H54 (cell line): ENCODE measurements at regions not wholly inside any gene's neighbourhood (a gene's known extent, or its start where the extent isn't known, plus 50 kb on each side); places are given as distances from the start of the nearest gene placed in this dataset.
"Not testable (repeated sequence)": the region's sequence is repeated elsewhere in the genome, so short reads cannot be mapped to it uniquely, and the experiment has no call there.

Experiments
- DNase-seq: peaks from one replicate; pipeline ENCODE4 v3.0.0; 2011; ENCODE audit warnings: low spot score, mixed read lengths; ENCODE audit not compliant: insufficient read length
- FAIRE-seq: peaks from 3 replicates; lab custom pipeline; 2011; peaks lifted over from hg19 to GRCh38; lab: Jason Lieb, UNC
- POLR2A ChIP-seq: IDR thresholded peaks from 2 replicates; pipeline ENCODE4 v1.6.1; 2011; ENCODE audit warnings: low read depth, mild to moderate bottlenecking, low read length

GRCh38 chr16:21487956-21488355 lies 111.4 kb upstream of the METTL9 start:
- FAIRE-seq, DNase-seq: not testable (repeated sequence)

- DNase-seq, FAIRE-seq: not testable (repeated sequence)
Observed at GRCh38 chr16:21499046-21499445, 100.3 kb upstream of the METTL9 start.

GRCh38 chr16:21501223-21501868 lies 98.0 kb upstream of the METTL9 start:
- FAIRE-seq: not testable (repeated sequence)

GRCh38 chr16:21501869-21502667 lies 97.3 kb upstream of the METTL9 start:
- DNase-seq (peak; percentile 77), FAIRE-seq (peak; percentile 89)
- peak; percentile 77 for TF ChIP-seq POLR2A

More at GRCh38 chr16:21501223-21501868, 98.0 kb upstream of the METTL9 start:
- DNase-seq: not testable (repeated sequence)

DNA sequence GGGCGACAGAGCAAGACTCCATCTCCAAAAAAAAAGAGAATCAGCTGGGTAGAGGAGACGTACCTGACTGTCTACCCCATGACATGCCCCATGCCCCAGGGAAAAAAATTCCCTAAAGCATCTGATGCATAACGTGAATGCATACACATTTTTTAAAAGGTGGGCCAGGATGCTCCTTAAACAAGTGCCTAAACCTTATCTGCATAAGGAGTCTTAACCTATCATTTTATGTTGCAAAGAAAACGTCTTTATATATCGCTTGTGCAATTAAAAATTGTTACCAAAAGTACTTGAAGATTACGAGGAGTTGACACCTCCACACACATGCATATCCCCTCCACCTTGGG lies 95.8 kb upstream of the METTL9 start:
- not testable (repeated sequence) for FAIRE-seq, DNase-seq

DNA sequence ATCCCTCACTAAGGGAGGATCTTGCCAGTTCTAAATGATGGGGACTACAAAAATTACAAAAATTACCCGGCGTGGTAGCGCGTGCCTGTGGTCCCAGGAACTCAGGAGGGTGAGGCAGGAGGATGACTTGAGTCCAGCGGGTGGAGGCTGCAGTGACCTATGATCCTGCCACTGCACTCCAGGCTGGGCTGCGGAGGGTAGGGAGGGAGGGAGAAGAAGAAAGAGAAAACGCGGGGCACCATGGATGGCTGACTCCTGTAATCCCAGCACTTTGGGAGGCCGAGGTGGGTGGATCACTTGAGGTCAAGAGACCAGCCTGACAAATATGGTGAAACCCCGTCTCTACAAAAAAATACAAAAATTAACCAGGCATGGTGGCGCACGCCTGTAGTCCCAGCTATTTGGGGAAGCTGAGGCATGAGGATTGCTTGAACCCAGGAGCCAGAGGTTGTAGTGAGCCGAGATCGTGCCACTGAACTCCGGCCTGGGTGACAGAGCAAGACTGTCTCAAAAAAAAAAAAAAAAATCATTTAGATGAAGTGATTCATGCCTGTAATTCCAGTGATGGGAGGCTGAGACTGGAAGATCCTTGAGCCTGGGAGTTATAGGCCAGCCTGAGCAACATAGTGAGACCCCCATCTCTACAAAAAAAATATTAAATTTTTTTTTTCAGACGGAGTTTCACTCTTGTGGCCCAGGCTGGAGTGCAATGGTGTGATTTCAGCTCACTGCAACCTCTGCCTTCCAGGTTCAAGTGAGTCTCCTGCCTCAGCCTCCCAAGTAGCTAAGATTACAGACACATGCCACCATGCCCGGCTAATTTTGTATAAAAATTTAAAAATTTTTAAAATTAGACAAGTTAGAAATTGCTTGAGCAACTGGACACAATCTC lies 95.2 kb upstream of the METTL9 start:
- FAIRE-seq, DNase-seq: not testable (repeated sequence)

DNA sequence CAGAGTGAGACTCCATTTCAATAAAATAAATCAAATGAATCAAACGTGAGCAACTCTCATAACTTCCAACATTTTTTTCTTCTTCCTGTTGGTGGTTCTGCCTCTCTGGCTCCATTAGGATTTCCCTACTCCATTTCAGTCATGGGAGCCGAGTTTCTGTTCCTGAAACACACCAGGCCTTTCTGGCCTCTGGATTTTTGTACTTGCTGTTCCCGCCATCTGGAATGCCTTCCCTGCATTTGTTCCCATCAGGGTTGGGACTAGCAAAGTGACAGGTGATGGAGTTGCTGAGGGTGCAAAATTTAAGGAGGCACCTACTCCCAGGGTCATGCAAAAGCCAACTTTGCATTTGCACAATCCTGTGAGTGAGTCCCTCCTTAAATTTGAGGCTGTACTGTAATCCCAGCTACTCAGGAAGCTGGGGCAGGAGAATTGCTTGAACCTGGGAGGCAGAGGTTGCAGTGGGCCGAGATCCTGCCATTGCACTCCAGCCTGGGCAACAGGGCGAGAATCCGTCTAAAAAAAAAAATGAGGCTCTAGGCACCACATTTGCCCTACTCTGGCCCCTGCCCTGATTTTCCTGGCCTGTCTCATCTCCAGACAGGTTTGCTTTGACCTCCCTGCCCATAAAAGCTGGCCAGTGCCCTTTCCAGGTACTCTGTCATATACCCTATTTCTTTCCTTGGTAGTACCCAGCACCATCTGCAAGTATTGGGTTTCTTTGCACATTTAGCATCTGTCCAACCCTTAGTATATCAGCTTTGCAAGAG lies 93.4 kb upstream of the METTL9 start:
- not testable (repeated sequence) for DNase-seq, FAIRE-seq

DNA sequence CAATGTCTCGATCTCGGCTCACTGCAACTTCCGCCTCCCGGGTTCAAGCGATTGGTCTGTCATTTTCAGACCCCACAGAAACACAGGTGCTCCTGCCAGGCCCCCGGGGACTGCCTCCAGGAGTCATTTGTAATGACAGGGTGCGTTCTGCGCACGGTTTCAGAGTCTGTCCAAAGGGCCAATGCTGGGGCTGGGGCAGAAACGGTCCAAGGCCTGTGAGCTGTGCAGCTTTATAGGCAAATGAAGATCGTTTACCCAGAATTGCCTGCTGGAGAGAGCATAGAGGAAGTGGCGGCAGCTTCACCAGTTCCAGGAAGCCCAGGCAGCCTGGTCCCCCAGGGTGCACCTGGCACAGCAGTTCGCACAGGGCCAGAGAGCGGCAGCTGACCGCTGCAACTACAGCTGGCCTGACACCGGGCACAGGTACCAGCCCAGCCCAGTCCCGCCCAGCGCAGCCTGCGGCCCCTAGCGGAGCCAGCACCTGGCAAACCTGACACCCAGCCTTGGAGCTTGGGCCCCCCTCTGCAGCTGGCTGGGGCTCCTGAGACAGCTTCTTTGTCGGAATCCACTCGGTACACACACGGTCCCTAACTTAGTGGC lies 92.4 kb upstream of the METTL9 start:
- not testable (repeated sequence) for DNase-seq, FAIRE-seq

GRCh38 chr16:21507631-21508305 lies 91.6 kb upstream of the METTL9 start:
- DNase-seq, FAIRE-seq: not testable (repeated sequence)

DNA sequence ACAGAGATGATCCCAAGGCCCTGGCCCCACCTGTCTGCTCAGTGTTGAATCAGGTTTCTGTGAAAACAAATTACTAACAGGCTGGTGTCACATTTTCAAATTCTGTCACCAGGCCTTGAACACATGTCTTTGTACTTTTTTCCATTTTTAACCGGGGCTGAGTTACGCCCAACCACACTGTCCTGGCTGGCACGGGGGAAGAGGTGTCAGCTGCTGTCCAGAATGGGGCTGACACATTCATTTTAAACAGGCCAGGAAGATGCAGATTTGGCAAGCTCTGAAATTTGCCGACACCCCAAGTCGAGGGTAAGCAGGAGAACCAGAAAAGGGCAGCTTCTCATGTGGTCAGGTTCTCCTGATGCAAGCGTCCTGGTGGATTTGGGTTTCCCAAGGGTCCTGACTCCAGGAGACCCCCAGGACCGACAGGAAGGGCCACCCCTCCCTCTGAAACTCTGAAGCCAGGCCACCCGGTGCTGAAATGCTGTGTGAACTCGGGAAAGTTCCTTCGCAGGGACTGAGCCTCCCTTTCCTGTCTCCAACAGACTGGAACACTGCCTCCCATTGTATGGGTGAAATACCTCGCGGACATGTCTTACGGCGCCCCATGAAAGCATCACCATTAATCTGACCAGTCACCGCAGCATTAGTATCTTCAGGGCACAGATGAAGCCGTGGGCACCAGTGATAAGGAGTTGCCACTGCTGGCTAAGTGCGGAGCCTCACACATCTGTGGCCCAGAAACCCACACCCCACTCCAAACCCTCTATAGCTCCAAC lies 90.5 kb upstream of the METTL9 start:
- DNase-seq, FAIRE-seq: not testable (repeated sequence)

DNA sequence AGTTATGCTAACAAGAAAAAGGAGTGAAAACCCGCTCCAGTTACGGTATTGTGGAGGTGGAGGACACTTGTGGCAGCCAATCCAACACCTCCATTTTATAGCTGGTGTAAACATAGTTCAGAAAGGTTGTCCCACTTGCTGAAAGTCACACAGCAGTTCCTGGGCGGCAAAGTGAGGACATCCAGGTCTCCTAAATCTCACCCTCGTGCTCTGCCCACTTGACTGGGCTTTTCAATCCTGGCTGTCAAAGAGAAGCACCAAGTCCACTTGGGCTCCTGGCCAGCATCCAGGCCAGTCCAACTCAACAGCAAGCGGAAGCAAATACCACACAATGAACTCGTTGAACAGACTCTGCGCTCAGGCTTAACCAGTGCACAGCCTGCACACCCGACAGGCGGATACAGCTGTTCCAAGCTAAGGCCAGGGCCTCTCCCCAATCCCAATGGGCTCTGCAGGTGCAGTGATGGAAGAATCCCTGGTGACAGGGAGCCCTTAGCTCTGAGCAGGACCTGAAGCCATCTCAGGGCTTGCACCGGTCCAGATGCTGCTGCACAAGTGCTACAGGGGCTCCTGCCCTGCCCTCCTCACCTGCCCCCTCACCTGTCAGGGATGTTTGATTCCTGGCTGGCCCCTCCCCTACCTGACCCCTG lies 89.8 kb upstream of the METTL9 start:
- not testable (repeated sequence) for FAIRE-seq, DNase-seq

- not testable (repeated sequence) for FAIRE-seq, DNase-seq
Observed at GRCh38 chr16:21510869-21511255, 88.5 kb upstream of the METTL9 start.

DNA sequence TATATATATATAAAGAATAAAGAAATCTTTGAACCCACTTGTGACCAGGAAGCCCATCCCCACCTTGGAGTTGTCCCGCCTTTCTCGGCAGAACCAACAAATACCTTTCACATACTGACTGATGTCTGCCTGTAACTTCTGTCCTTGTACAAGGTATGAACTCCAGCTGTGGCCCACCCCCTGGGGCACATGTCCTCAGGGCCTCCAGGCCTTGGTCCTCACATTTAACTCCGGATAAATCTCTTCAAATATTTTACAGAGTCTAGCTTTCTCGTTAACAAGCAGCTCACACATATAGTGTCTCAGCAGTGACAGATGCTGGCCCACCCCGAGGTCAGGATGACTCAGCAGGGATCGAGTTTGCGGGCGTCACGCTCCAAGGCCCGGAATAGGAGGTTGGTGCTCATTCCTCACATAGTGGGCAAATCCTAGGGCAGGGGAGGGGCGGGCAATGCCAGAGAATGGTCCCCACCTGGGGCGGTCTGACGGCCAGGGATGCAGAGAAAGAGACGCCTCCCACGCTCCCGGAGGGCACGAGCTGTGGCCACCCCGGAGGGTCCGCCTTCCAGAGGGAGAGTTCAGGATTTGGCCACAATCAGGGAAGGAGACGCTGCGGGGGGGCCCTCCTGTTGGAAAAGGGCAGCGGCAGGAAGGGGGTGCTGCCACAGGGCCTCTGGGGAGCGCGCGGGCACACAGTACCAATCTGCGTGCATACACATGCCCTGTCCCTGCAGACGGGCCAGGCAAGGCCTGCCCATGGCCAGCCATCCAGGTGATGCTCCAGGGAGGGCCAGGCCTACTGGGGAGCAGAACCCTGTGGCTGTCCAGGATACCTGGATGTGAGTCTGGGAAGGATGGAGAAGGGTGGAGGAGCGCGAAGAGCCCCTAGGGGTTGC lies 87.8 kb upstream of the METTL9 start:
- peak; percentile 75 for FAIRE-seq
- peak; percentile 12 for DNase-seq

DNA sequence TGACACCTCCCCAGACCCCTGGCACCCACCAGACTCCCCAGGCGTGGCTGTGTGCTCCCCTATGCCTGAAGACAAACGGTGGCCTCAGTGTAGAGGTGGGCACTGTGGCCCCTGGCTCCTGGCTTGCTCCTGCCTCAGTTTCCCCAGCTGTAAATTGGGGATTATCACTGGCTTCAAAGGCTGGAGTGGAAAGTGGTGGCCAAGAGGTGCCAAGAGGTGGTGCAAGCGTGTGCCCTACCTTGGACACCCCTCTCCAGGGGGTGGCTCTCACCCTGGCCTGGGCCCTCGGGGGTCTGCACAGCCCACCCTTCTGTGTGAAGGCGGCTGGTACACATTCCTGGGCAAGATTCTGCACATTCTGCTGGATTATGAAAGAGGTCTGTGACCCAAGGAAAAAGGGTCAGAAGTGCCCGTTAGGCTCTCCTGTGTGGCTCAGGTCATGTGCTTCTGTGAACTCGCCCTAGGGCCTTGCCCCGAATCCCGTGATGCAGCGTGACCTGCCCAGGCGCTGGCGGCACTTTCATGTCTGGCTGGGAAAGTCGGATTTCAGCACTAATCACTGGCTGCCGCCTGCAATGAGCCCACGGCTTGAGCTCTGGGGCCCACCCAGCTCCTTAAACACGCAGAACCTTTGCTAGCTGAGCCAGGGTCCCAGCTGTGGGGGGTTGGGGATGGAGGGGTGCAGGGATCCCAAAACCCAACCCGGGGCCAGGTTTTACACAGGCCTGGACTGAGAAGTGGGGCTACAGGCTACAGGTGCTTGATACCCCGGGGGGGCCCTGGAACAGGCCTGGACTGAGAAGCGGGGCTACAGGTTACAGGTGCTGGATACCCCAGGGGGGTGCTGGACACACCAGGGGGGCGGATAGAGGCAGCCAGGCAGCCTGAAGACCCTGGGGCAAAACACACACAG lies 86.8 kb upstream of the METTL9 start:
- DNase-seq, FAIRE-seq: not testable (repeated sequence)

GRCh38 chr16:21513337-21513741 lies 86.0 kb upstream of the METTL9 start:
- FAIRE-seq, DNase-seq: not testable (repeated sequence)
